Left ventricle myocardium inferior (tissue), 1 donor: ENCODE measurements at regions not wholly inside any gene's neighbourhood (a gene's known extent, or its start where the extent isn't known, plus 50 kb on each side); places are given as distances from the start of the nearest gene placed in this dataset.

ENCODE experiments used
- DNase-seq: peaks from one replicate; pipeline ENCODE4 v3.0.0-alpha.2; 2020
- H3K27ac ChIP-seq: fragments of 200-600 bp; replicated peaks from 2 replicates; pipeline ENCODE4 v1.8.0; 2021
- H3K27me3 ChIP-seq: fragments of 200-600 bp; 2 replicates; pipeline ENCODE4 v1.8.0; 2021; ENCODE audit warnings: low read depth
- H3K36me3 ChIP-seq: fragments of 200-600 bp; 2 replicates; pipeline ENCODE4 v1.8.0; 2021
- H3K4me1 ChIP-seq: fragments of 200-600 bp; 2 replicates; pipeline ENCODE4 v1.8.0; 2021
- H3K4me3 ChIP-seq: fragments of 200-600 bp; 2 replicates; pipeline ENCODE4 v1.8.0; 2021; ENCODE audit warnings: mild to moderate bottlenecking, moderate library complexity
- H3K9me3 ChIP-seq: fragments of 200-600 bp; replicated peaks from 2 replicates; pipeline ENCODE4 v1.8.0; 2021
- intact Hi-C: fragments of 100-400 bp; cut with micrococcal nuclease; formaldehyde crosslinking; loops from one replicate; pipeline ENCODE4 v1.11.0; 2022
- TF ChIP-seq, protein P1 (sequence below): fragments of 200-600 bp; IDR thresholded peaks from 2 replicates; pipeline ENCODE4 v1.8.0; 2021; ENCODE audit warnings: antibody characterized with exemption, mild to moderate bottlenecking, borderline replicate concordance
- donor health status: DM: no; HTN: yes; CAD: no; lungs with severe emphysema.

DNA sequence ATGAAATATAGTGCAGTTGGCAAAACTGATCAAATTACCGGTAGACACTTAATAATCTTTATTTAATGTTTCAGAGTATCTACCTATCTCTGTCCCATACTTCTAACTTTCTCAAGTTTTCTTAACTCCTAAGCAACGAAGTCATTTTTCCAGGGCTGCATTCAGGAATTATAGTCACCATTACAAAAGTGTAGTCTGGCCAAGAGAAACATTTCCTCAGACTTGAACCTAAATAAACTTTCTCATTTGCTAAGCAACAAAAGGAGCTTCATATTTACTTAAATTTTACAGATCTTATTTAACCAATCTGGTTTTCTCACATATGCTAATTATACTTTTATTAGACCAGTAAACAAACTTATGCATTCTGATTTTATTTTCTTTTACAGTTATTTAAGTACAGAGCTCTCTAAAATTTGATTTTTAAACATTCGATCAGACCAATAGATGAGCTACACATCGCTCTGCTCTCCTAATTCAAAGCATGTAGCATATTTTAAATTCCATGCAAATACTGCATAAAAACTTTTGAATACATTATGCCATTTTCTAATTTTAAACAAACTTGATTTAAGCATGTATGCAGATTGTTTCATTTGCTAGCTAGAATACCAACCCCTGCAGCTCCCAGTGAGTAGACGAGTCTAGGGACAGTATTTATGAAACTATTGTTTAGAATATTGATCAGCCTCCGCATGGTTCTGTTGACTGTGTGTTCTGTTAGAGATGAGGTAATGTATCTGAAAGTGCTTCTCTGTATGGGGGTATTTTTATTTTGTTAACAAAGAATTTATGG lies 201.4 kb downstream of the CHRM3 start:
- Histone ChIP-seq H3K36me3 (no peaks in the 10 kb centered on the region), H3K4me3 (no peak overlapping the region), H3K27ac (no peak overlapping the region), H3K4me1 (no peaks in the 10 kb centered on the region), H3K27me3 (no peaks in the 10 kb centered on the region), H3K9me3 (no peaks in the 10 kb centered on the region)
- DNase-seq: no peak
- intact Hi-C loops: no loop called here
- TF ChIP-seq, protein P1, sequence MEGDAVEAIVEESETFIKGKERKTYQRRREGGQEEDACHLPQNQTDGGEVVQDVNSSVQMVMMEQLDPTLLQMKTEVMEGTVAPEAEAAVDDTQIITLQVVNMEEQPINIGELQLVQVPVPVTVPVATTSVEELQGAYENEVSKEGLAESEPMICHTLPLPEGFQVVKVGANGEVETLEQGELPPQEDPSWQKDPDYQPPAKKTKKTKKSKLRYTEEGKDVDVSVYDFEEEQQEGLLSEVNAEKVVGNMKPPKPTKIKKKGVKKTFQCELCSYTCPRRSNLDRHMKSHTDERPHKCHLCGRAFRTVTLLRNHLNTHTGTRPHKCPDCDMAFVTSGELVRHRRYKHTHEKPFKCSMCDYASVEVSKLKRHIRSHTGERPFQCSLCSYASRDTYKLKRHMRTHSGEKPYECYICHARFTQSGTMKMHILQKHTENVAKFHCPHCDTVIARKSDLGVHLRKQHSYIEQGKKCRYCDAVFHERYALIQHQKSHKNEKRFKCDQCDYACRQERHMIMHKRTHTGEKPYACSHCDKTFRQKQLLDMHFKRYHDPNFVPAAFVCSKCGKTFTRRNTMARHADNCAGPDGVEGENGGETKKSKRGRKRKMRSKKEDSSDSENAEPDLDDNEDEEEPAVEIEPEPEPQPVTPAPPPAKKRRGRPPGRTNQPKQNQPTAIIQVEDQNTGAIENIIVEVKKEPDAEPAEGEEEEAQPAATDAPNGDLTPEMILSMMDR: no peak

DNA sequence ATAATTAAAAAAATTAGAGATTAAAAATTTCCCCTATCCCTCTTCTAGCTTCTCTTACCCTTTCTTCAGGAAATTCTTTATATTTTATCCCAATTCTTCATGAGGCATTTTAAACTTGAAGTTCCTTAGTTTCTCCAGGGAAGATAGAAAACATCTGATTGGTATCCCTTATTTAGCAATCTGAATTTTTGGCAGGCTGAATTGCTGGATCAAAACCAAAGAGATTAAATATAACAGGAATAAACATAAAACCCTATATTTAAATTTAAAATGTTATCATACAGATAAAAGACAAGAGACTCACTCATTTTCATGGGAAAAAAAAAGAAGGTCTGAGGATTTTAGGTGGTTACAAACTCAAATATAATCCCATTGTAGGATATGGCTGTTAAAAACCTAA lies 204.2 kb downstream of the CHRM3 start:
- no peak for DNase-seq
- Histone ChIP-seq H3K4me3 (no peak overlapping the region), H3K27me3 (no peaks in the 10 kb centered on the region), H3K27ac (no peak overlapping the region), H3K36me3 (no peaks in the 10 kb centered on the region), H3K9me3 (no peaks in the 10 kb centered on the region), H3K4me1 (no peaks in the 10 kb centered on the region)
- intact Hi-C loops: no loop called here
- TF ChIP-seq, protein P1: no peak

DNA sequence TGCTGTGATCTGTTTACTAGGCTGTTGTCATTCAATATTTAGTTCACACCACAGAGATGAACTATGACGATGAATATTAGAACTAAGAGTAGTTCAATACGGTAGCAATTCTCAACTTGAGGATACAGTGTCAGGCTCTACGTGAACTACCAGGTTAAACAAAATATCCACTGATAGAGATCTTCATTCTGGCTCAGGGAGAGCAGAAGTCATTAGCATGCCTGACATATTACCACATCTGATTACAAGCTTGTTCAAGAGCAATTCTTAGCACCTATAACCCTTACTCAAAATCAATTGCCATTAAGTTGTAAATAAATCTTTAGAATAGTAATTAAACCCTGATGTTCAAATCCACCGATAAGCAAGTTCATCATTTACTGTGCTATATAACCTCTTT lies 207.2 kb downstream of the CHRM3 start:
- Histone ChIP-seq H3K27ac (no peak overlapping the region), H3K4me1 (no peaks in the 10 kb centered on the region), H3K4me3 (no peak overlapping the region), H3K9me3 (no peaks in the 10 kb centered on the region), H3K36me3 (no peaks in the 10 kb centered on the region), H3K27me3 (no peaks in the 10 kb centered on the region)
- intact Hi-C loops: no loop called here
- TF ChIP-seq, protein P1: no peak
- DNase-seq: no peak

DNA sequence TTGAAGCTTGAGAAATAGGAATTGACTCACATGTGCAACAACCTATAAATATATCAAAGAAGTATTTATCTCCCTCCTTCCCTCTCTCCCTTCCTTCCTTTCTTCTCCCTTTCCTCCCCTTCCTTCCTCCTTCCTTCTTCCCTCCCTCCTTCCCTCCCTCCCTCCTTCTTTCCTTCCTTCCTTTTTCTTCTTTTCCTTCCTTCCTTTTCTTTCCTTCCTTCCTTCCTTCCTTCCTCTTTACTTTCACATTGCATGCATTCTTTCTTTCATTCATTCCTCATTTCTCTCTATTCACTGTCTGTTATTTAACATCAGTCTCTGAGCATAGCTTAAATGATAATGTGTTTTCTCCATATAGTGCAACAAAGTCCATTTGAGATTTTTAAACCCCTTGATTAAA lies 214.2 kb downstream of the CHRM3 start:
- H3K4me3 ChIP-seq: no peak overlapping the region
- H3K27me3 ChIP-seq: no peaks in the 10 kb centered on the region
- intact Hi-C loops: no loop called here
- no peak for DNase-seq
- TF ChIP-seq, protein P1: no peak
- peaks cover 13% of the 10 kb centered on the region for H3K9me3 ChIP-seq
- H3K4me1 ChIP-seq: no peaks in the 10 kb centered on the region
- H3K27ac ChIP-seq: no peak overlapping the region
- H3K36me3 ChIP-seq: no peaks in the 10 kb centered on the region

DNA sequence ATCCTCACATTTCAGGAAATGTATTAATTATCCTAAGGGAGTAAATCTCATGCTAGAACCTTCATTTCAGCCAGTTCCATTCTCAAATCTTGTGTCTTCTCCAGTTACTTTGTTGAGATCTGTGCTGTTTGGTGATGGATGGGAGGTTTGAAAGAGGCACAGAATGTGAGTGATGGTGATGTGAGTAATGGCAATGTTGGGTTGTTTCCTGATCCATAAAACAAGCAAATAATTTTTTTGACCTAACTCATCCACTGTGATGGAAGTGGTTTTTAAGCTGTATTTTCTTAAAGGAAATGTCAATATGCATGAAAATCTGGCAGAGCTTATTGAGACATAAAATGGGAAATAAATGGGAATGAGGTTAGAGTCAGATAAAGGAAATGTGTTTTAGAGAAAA lies 214.7 kb downstream of the CHRM3 start:
- H3K4me1 ChIP-seq: no peaks in the 10 kb centered on the region
- DNase-seq: no peak
- H3K36me3 ChIP-seq: no peaks in the 10 kb centered on the region
- intact Hi-C loops: no loop called here
- no peak overlapping the region for H3K4me3 ChIP-seq
- peaks cover 13% of the 10 kb centered on the region for H3K9me3 ChIP-seq
- TF ChIP-seq, protein P1: no peak
- no peak overlapping the region for H3K27ac ChIP-seq
- no peaks in the 10 kb centered on the region for H3K27me3 ChIP-seq
